Smooth muscle cell (in vitro differentiated cells): ENCODE measurements at regions not wholly inside any gene's neighbourhood (a gene's known extent, or its start where the extent isn't known, plus 50 kb on each side); places are given as distances from the start of the nearest gene placed in this dataset.

Experiments
- DNase-seq: peaks from one replicate; lab custom pipeline; 2025; ENCODE audit not compliant: unreplicated experiment; lab: John Stamatoyannopoulos, UW
- H2AFZ ChIP-seq: fragments of 200-600 bp; sonication (generic); 2 replicates; pipeline ENCODE4 v1.6.0; 2016; ENCODE audit warnings: antibody characterized with exemption, low read depth, mild to moderate bottlenecking
- H3F3A ChIP-seq: fragments of 200-600 bp; sonication (generic); 2 replicates; pipeline ENCODE4 v1.6.0; 2017; ENCODE audit warnings: antibody characterized with exemption, low read depth
- H3K27ac ChIP-seq: fragments of 200-600 bp; sonication (generic); 2 replicates; pipeline ENCODE4 v1.5.1; 2016; ENCODE audit warnings: low read depth, mild to moderate bottlenecking
- H3K27me3 ChIP-seq: fragments of 200-600 bp; sonication (generic); 2 replicates; pipeline ENCODE4 v1.6.1; 2016; ENCODE audit warnings: low read depth, mild to moderate bottlenecking
- H3K36me3 ChIP-seq: fragments of 200-600 bp; sonication (generic); 2 replicates; pipeline ENCODE4 v1.5.1; 2016; ENCODE audit warnings: low read depth
- H3K4me1 ChIP-seq: fragments of 200-600 bp; sonication (generic); 2 replicates; pipeline ENCODE4 v1.5.1; 2016; ENCODE audit warnings: low read depth
- H3K4me2 ChIP-seq: fragments of 200-600 bp; sonication (generic); 2 replicates; pipeline ENCODE4 v1.6.0; 2016; ENCODE audit warnings: mild to moderate bottlenecking
- H3K4me3 ChIP-seq: fragments of 200-600 bp; sonication (generic); 2 replicates; pipeline ENCODE4 v1.5.1; 2016; ENCODE audit warnings: mild to moderate bottlenecking
- H3K79me2 ChIP-seq: fragments of 200-600 bp; sonication (generic); 2 replicates; pipeline ENCODE4 v1.6.0; 2016; ENCODE audit warnings: low read depth, mild to moderate bottlenecking
- H3K9ac ChIP-seq: fragments of 200-600 bp; sonication (generic); 2 replicates; pipeline ENCODE4 v1.6.0; 2016; ENCODE audit warnings: low read depth
- H3K9me3 ChIP-seq: fragments of 200-600 bp; sonication (generic); replicated peaks from 2 replicates; pipeline ENCODE4 v1.5.1; 2016; ENCODE audit warnings: low read depth
- H4K20me1 ChIP-seq: fragments of 200-600 bp; sonication (generic); 2 replicates; pipeline ENCODE4 v1.6.0; 2016; ENCODE audit warnings: low read depth
- WGBS: methylation state at CpG from one replicate; pipeline ENCODE4 v1.1.7; 2016; ENCODE audit warnings: low lambda C conversion rate; 5-methylcytosine and 5-hydroxymethylcytosine counted together
- TF ChIP-seq, protein P1 (sequence below): fragments of 200-600 bp; sonication (generic); IDR thresholded peaks from 2 replicates; pipeline ENCODE4 v1.5.1; 2017; ENCODE audit warnings: borderline replicate concordance, mild to moderate bottlenecking, antibody characterized with exemption; ENCODE audit not compliant: insufficient read depth, poor library complexity, severe bottlenecking

DNA sequence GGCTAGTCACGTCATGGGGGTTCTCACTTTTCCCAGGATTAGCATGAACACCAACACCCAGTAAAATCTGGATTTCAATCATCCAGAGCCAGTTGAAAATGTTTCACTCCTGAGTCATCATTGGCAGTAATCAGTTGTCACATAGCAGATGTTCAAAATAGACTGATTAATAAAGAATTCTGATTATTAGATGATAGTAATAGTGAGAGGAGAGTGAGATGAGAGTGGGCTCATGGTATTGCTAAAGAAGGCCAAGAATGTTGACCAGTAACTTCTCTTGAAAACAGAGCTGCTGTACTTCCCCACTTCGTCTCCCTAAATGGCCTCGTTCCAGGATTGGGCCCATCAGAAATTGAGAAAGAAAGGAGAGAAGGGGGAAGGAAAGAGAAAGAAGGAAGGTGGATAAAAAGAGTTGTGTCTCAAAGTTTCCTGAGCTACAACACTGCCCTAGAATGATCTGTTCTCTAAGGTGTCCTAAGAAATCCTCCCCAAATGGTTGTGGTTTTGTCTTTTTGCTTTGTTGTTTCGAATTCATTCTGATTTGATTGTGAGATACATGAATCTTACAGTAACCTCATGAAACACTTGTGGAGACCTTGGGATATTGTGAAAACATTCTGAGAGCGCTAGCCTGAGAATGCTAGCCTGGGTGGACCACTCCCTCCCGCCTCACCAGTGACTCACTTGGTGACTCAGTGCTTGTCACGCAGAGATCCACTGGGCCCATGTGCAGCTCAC lies 502.2 kb upstream of the JARID2 start:
- H3K9me3 ChIP-seq, result no peaks in the 10 kb centered on the region
- peak; percentile 6 for DNase-seq
- no peak overlapping the region for H2AFZ ChIP-seq
- H3K36me3 ChIP-seq, result no peaks in the 10 kb centered on the region
- WGBS, result 14% methylated on average over 7 of the region's 7 CpGs
- H3K27ac ChIP-seq, result peak overlapping the region; percentile 99
- TF ChIP-seq, protein P1, sequence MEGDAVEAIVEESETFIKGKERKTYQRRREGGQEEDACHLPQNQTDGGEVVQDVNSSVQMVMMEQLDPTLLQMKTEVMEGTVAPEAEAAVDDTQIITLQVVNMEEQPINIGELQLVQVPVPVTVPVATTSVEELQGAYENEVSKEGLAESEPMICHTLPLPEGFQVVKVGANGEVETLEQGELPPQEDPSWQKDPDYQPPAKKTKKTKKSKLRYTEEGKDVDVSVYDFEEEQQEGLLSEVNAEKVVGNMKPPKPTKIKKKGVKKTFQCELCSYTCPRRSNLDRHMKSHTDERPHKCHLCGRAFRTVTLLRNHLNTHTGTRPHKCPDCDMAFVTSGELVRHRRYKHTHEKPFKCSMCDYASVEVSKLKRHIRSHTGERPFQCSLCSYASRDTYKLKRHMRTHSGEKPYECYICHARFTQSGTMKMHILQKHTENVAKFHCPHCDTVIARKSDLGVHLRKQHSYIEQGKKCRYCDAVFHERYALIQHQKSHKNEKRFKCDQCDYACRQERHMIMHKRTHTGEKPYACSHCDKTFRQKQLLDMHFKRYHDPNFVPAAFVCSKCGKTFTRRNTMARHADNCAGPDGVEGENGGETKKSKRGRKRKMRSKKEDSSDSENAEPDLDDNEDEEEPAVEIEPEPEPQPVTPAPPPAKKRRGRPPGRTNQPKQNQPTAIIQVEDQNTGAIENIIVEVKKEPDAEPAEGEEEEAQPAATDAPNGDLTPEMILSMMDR, result no peak
- peak overlapping the region; percentile 68 for H3K4me2 ChIP-seq
- peaks cover 5% of the 10 kb centered on the region for H3K4me1 ChIP-seq
- H3K4me3 ChIP-seq, result no peak overlapping the region
- no peaks in the 10 kb centered on the region for H3K79me2 ChIP-seq
- H4K20me1 ChIP-seq, result no peaks in the 10 kb centered on the region
- H3K9ac ChIP-seq, result peak overlapping the region; percentile 95
- no peaks in the 10 kb centered on the region for H3K27me3 ChIP-seq
- H3F3A ChIP-seq, result peaks cover 7% of the 10 kb centered on the region

DNA sequence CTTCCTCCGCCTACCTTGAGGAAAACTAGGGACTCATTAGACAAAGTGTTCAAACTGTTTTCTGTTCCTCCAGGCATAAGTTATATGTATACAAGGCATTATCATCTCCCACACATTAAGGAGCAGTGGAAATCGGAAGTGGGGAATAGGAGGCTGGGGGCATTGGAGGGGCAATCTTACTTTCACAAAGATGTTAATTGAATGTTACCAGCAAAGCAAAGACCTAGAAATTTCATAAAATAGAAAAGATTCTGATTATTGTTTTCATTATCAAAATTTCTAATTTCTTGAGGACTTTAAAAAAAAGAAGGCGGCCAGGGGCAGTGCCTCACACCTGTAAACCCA lies 501.7 kb upstream of the JARID2 start:
- H3K9ac ChIP-seq, result peak overlapping the region; percentile 59

DNA sequence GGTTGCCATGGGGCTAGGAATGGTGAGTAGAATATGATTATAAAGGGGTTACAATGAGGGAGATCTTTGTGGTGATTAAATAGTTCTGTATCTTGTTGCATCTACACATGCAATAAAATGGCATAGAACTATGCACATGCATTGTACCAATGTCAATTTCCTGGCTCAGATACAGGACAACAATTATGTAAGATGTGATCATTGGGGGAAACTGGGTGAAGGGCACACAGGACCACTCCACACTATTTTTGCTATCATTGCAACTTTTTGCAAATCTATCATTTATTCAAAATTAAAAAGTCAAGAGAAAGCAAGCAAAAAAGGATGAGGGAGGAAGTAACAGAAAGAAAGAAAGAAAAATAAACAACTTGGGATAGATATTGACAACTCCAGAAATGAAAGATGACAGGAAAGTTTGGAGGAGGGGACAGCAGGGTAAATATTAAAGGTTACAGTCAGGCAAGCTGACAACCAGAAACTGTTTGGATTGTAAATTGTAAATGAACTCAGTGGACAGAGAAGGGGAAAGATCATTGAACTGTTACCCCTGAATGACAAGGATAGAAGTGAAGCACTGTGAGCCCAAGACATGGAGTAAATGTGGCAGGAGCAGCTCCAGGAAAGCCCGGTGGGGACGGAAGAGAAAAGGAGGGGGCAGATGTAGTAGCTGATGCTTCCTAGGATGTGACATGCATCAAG lies 499.6 kb upstream of the JARID2 start:
- no peak overlapping the region for H3K4me2 ChIP-seq

More for the DNA sequence above, 501.7 kb upstream of the JARID2 start:
- Histone ChIP-seq H3K4me1 (peaks cover 5% of the 10 kb centered on the region), H3K4me2 (no peak overlapping the region), H3K9me3 (no peaks in the 10 kb centered on the region), H3K27me3 (no peaks in the 10 kb centered on the region), H4K20me1 (no peaks in the 10 kb centered on the region), H3K4me3 (no peak overlapping the region), H3K27ac (peak overlapping the region; percentile 99), H2AFZ (no peak overlapping the region), H3F3A (peaks cover 7% of the 10 kb centered on the region), H3K36me3 (no peaks in the 10 kb centered on the region), H3K79me2 (no peaks in the 10 kb centered on the region)
- TF ChIP-seq, protein P1, result no peak
- WGBS, result 67% methylated on average over 3 of the region's 3 CpGs
- DNase-seq, result no peak

More for the DNA sequence above, 499.6 kb upstream of the JARID2 start:
- TF ChIP-seq, protein P1, result no peak
- Histone ChIP-seq H4K20me1 (no peaks in the 10 kb centered on the region), H3K79me2 (no peaks in the 10 kb centered on the region), H3K9ac (no peak overlapping the region), H3K27ac (no peak overlapping the region), H3K9me3 (no peaks in the 10 kb centered on the region), H3K27me3 (no peaks in the 10 kb centered on the region), H2AFZ (no peak overlapping the region), H3K4me3 (no peak overlapping the region), H3K36me3 (no peaks in the 10 kb centered on the region), H3K4me1 (peaks cover 5% of the 10 kb centered on the region), H3F3A (peaks cover 7% of the 10 kb centered on the region)
- WGBS, result 95% methylated on average over 2 of the region's 2 CpGs
- no peak for DNase-seq
